ENCODE measurements at regions not wholly inside any gene's neighbourhood (a gene's known extent, or its start where the extent isn't known, plus 50 kb on each side); places are given as distances from the start of the nearest gene placed in this dataset.

- Histone ChIP-seq H3K4me1 (no peaks in the 10 kb centered on the region), H3K36me3 (no peaks in the 10 kb centered on the region), H3K4me2 (no peak overlapping the region), H3K27me3 (no peaks in the 10 kb centered on the region), H3K4me3 (no peak overlapping the region), H4K20me1 (no peaks in the 10 kb centered on the region), H3K9ac (no peak overlapping the region), H3K9me3 (replicated peaks in 1 of 11) (peaks cover 0 to 10% (median 2%) of the 10 kb centered on the region in 11 experiments; a peak in 5 of 22 replicates), H3K27ac (no peak overlapping the region)
- no peak for TF ChIP-seq Cebpa-rat (IDR thresholded peaks at IDR 0.05)
Measured at GRCh38 chr7:15932318-15932717, 245.8 kb upstream of the MEOX2 start.

- TF ChIP-seq Cebpa-rat (IDR thresholded peaks at IDR 0.05), result no peak
- peaks cover 0 to 10% (median 2%) of the 10 kb centered on the region in 11 experiments; a peak in 5 of 22 replicates for H3K9me3 ChIP-seq (replicated peaks in 1 of 11)
- peaks cover 0 to 6% (median 0%) of the 10 kb centered on the region in 10 experiments; a peak in 2 of 20 replicates for H3K4me1 ChIP-seq
- no peaks in the 10 kb centered on the region for H4K20me1 ChIP-seq
- no peaks in the 10 kb centered on the region for H3K36me3 ChIP-seq
- no peaks in the 10 kb centered on the region for H3K27me3 ChIP-seq
- no peak overlapping the region for H3K27ac ChIP-seq
- no peak overlapping the region for H3K9ac ChIP-seq
- no peak overlapping the region for H3K4me2 ChIP-seq
- no peak overlapping the region for H3K4me3 ChIP-seq
Measured at GRCh38 chr7:15929411-15929810, 242.9 kb upstream of the MEOX2 start.

GRCh38 chr7:15925608-15926007, 239.1 kb upstream of the MEOX2 start:
- no peak for TF ChIP-seq Cebpa-rat (IDR thresholded peaks at IDR 0.05)
- Histone ChIP-seq H3K36me3 (no peaks in the 10 kb centered on the region), H3K4me2 (no peak overlapping the region)

GRCh38 chr7:15924910-15925309, 238.4 kb upstream of the MEOX2 start:
- Histone ChIP-seq H3K9ac (no peak overlapping the region), H3K27me3 (no peaks in the 10 kb centered on the region), H3K27ac (no peak overlapping the region), H3K4me2 (peak overlapping the region in 1 of 11 experiments; percentile 57; a peak in 1 of 22 replicates), H4K20me1 (no peaks in the 10 kb centered on the region), H3K4me1 (peaks cover 0 to 13% (median 0%) of the 10 kb centered on the region in 10 experiments; a peak in 3 of 20 replicates), H3K36me3 (no peaks in the 10 kb centered on the region), H3K9me3 (replicated peaks in 1 of 11) (peaks cover 0 to 10% (median 2%) of the 10 kb centered on the region in 11 experiments; a peak in 5 of 22 replicates), H3K4me3 (no peak overlapping the region)
- TF ChIP-seq Cebpa-rat (IDR thresholded peaks at IDR 0.05), result no peak

More at GRCh38 chr7:15925608-15926007, 239.1 kb upstream of the MEOX2 start:
- Histone ChIP-seq H3K27ac (no peak overlapping the region), H3K4me3 (no peak overlapping the region), H3K27me3 (no peaks in the 10 kb centered on the region), H3K4me1 (peaks cover 0 to 13% (median 0%) of the 10 kb centered on the region in 10 experiments; a peak in 3 of 20 replicates), H4K20me1 (no peaks in the 10 kb centered on the region), H3K9ac (no peak overlapping the region), H3K9me3 (replicated peaks in 1 of 11) (peaks cover 0 to 10% (median 2%) of the 10 kb centered on the region in 11 experiments; a peak in 5 of 22 replicates)

GRCh38 chr7:15922002-15922401, 235.5 kb upstream of the MEOX2 start:
- H3K27me3 ChIP-seq, result no peaks in the 10 kb centered on the region
- no peak overlapping the region for H3K4me2 ChIP-seq
- no peak overlapping the region for H3K4me3 ChIP-seq
- H3K4me1 ChIP-seq, result peaks cover 4 to 25% (median 11%) of the 10 kb centered on the region in 10 experiments
- no peaks in the 10 kb centered on the region for H3K36me3 ChIP-seq
- H4K20me1 ChIP-seq, result no peaks in the 10 kb centered on the region
- H3K9ac ChIP-seq, result no peak overlapping the region
- H3K9me3 ChIP-seq (replicated peaks in 1 of 11), result peaks cover 0 to 4% (median 0%) of the 10 kb centered on the region in 11 experiments; a peak in 1 of 22 replicates
- H3K27ac ChIP-seq, result no peak overlapping the region
- no peak for TF ChIP-seq Cebpa-rat (IDR thresholded peaks at IDR 0.05)

- Histone ChIP-seq H3K27ac (no peak overlapping the region), H3K9ac (no peak overlapping the region), H3K36me3 (no peaks in the 10 kb centered on the region), H3K9me3 (replicated peaks in 1 of 11) (peaks cover 0 to 4% (median 0%) of the 10 kb centered on the region in 11 experiments; a peak in 1 of 22 replicates), H4K20me1 (no peaks in the 10 kb centered on the region), H3K4me1 (peaks cover 9 to 29% (median 16%) of the 10 kb centered on the region in 10 experiments), H3K27me3 (no peaks in the 10 kb centered on the region), H3K4me2 (no peak overlapping the region), H3K4me3 (no peak overlapping the region)
- TF ChIP-seq Cebpa-rat (IDR thresholded peaks at IDR 0.05), result no peak
Measured at GRCh38 chr7:15921576-15921975, 235.1 kb upstream of the MEOX2 start.

GRCh38 chr7:15920953-15921352, 234.5 kb upstream of the MEOX2 start:
- Histone ChIP-seq H3K27ac (no peak overlapping the region), H4K20me1 (no peaks in the 10 kb centered on the region)

GRCh38 chr7:15916681-15917380, 230.3 kb upstream of the MEOX2 start:
- Histone ChIP-seq H3K9ac (peak overlapping the region in 6 of 11 experiments; percentile 22 to 58 (median 42); a peak in 8 of 22 replicates), H3K27me3 (no peaks in the 10 kb centered on the region), H3K4me2 (peak overlapping the region; percentile 64 to 89 (median 75)), H3K9me3 (replicated peaks in 1 of 11) (peaks cover 0 to 4% (median 0%) of the 10 kb centered on the region in 11 experiments; a peak in 1 of 22 replicates), H3K27ac (peak overlapping the region in 10 of 11 experiments; percentile 9 to 60 (median 34); a peak in 14 of 22 replicates), H3K36me3 (no peaks in the 10 kb centered on the region), H3K4me1 (peaks cover 14 to 35% (median 27%) of the 10 kb centered on the region in 10 experiments), H4K20me1 (no peaks in the 10 kb centered on the region), H3K4me3 (peak overlapping the region in 3 of 10 experiments; percentile 10 to 25 (median 15); a peak in 3 of 20 replicates)
- TF ChIP-seq Cebpa-rat (IDR thresholded peaks at IDR 0.05), result no peak

More at GRCh38 chr7:15920953-15921352, 234.5 kb upstream of the MEOX2 start:
- no peak overlapping the region for H3K4me2 ChIP-seq
- no peaks in the 10 kb centered on the region for H3K27me3 ChIP-seq
- no peak overlapping the region for H3K9ac ChIP-seq
- peaks cover 0 to 4% (median 0%) of the 10 kb centered on the region in 11 experiments; a peak in 1 of 22 replicates for H3K9me3 ChIP-seq (replicated peaks in 1 of 11)
- H3K4me1 ChIP-seq, result peaks cover 14 to 35% (median 22%) of the 10 kb centered on the region in 10 experiments
- no peaks in the 10 kb centered on the region for H3K36me3 ChIP-seq
- no peak for TF ChIP-seq Cebpa-rat (IDR thresholded peaks at IDR 0.05)
- no peak overlapping the region for H3K4me3 ChIP-seq

- Histone ChIP-seq H3K4me2 (peak overlapping the region in 10 of 11 experiments; percentile 64 to 89 (median 75); a peak in 17 of 22 replicates), H3K36me3 (no peaks in the 10 kb centered on the region), H4K20me1 (no peaks in the 10 kb centered on the region), H3K9me3 (replicated peaks in 1 of 11) (peaks cover 0 to 4% (median 0%) of the 10 kb centered on the region in 11 experiments; a peak in 1 of 22 replicates), H3K4me1 (peaks cover 14 to 31% (median 27%) of the 10 kb centered on the region in 10 experiments), H3K27ac (peak overlapping the region in 1 of 11 experiments; percentile 60; a peak in 1 of 22 replicates), H3K4me3 (no peak overlapping the region), H3K9ac (no peak overlapping the region), H3K27me3 (no peaks in the 10 kb centered on the region)
- TF ChIP-seq Cebpa-rat (IDR thresholded peaks at IDR 0.05), result no peak
Measured at GRCh38 chr7:15915686-15916293, 229.3 kb upstream of the MEOX2 start.

Data from BLaER1 treated with 17β-estradiol and CSF1 and Interleukin-3, amounts not matched to agents 10 nM and 100 nM (cell line).